CD4-positive, alpha-beta memory T cell (primary cell): ENCODE measurements at regions not wholly inside any gene's neighbourhood (a gene's known extent, or its start where the extent isn't known, plus 50 kb on each side); places are given as distances from the start of the nearest gene placed in this dataset.
"Not testable (repeated sequence)": the region's sequence is repeated elsewhere in the genome, so short reads cannot be mapped to it uniquely, and the experiment has no call there.

ENCODE experiments used
- CTCF ChIA-PET: fragments of 350-600 bp; sonication (Branson Sonifier 250); formaldehyde crosslinking; loops from one replicate; lab custom pipeline; 2021; ENCODE audit warnings: inconsistent platforms; ENCODE audit not compliant: partially characterized antibody; lab: Charles Lee
- POLR2A ChIA-PET: fragments of 350-600 bp; sonication (Branson Sonifier 250); formaldehyde crosslinking; loops from one replicate; lab custom pipeline; 2021; ENCODE audit not compliant: partially characterized antibody; lab: Charles Lee
- DNase-seq, 5 donors: peaks; one replicate each; pipeline versions ENCODE4 v3.0.0 to v3.0.0-alpha.2; 2020 to 2022; ENCODE audit warnings: mixed read lengths in 1 of 5
- H3K27ac ChIP-seq: one replicate; pipeline ENCODE4 v1.7.0; 2013; ENCODE audit warnings: low read depth, low read length
- H3K27me3 ChIP-seq: 2 replicates; pipeline ENCODE4 v1.7.0; 2013; ENCODE audit warnings: mild to moderate bottlenecking, low read length, moderate library complexity; ENCODE audit not compliant: insufficient read depth
- H3K36me3 ChIP-seq: 2 replicates; pipeline ENCODE4 v1.7.0; 2013; ENCODE audit warnings: mild to moderate bottlenecking, low read length, moderate library complexity; ENCODE audit not compliant: insufficient read depth
- H3K4me1 ChIP-seq: 2 replicates; pipeline ENCODE4 v1.7.0; 2013; ENCODE audit warnings: mild to moderate bottlenecking, low read length, moderate library complexity; ENCODE audit not compliant: insufficient read depth
- H3K4me3 ChIP-seq, 2 donors: one replicate each; pipeline ENCODE4 v1.7.0; 2013; ENCODE audit warnings: low read length in 2 of 2, mild to moderate bottlenecking in 1 of 2
- H3K9me3 ChIP-seq, 2 donors: one replicate each; pipeline ENCODE4 v1.7.0; 2013; ENCODE audit warnings: low read length in 2 of 2, control low read depth in 1 of 2; ENCODE audit not compliant: control insufficient read depth in 1 of 2
- H3K27ac Mint-ChIP-seq, 7 donors: one replicate each; pipeline ENCODE4 v1.8.0; 2020 to 2021; ENCODE audit warnings: mixed read lengths in 7 of 7, mild to moderate bottlenecking in 6 of 7, inconsistent platforms in 3 of 7, moderate library complexity in 3 of 7
- H3K27me3 Mint-ChIP-seq, 2 donors: one replicate each; pipeline ENCODE4 v1.8.0; 2020 to 2021; ENCODE audit warnings: mixed read lengths in 2 of 2
- H3K36me3 Mint-ChIP-seq, 2 donors: one replicate each; pipeline ENCODE4 v1.8.0; 2020 to 2021; ENCODE audit warnings: mixed read lengths in 2 of 2, inconsistent platforms in 1 of 2, mild to moderate bottlenecking in 1 of 2
- H3K4me1 Mint-ChIP-seq, 4 donors: one replicate each; pipeline ENCODE4 v1.8.0; 2020 to 2021; ENCODE audit warnings: mixed read lengths in 4 of 4, mild to moderate bottlenecking in 1 of 4
- H3K4me3 Mint-ChIP-seq, 8 donors: one replicate each; pipeline ENCODE4 v1.8.0; 2020 to 2021; ENCODE audit warnings: mixed read lengths in 8 of 8, mild to moderate bottlenecking in 7 of 8, moderate library complexity in 6 of 8, inconsistent platforms in 3 of 8
- H3K9me3 Mint-ChIP-seq, 8 donors: one replicate each; pipeline ENCODE4 v1.8.0; 2020 to 2021; ENCODE audit warnings: mixed read lengths in 8 of 8, mild to moderate bottlenecking in 5 of 8, inconsistent platforms in 3 of 8, moderate library complexity in 1 of 8
- intact Hi-C: fragments of 100-400 bp; cut with micrococcal nuclease; formaldehyde crosslinking; loops from one replicate; pipeline ENCODE4 v1.15.1; 2023

- no peaks in the 10 kb centered on the region for H3K36me3 ChIP-seq
- H3K9me3 ChIP-seq: no peaks in the 10 kb centered on the region
- CTCF ChIA-PET: no interaction called here
- no peak overlapping the region for H3K4me3 ChIP-seq
- no peak overlapping the region for H3K27ac ChIP-seq
- H3K27me3 ChIP-seq: no peaks in the 10 kb centered on the region
- no peak for DNase-seq
- POLR2A ChIA-PET: no interaction called here
- Mint-ChIP-seq H3K36me3 (no peaks in the 10 kb centered on the region), H3K4me1 (no peaks in the 10 kb centered on the region), H3K9me3 (peaks cover 0 to 4% (median 0%) of the 10 kb centered on the region in 8 donors), H3K4me3 (no peak overlapping the region), H3K27me3 (no peaks in the 10 kb centered on the region), H3K27ac (no peak overlapping the region)
- H3K4me1 ChIP-seq: no peaks in the 10 kb centered on the region
- intact Hi-C loops: no loop called here
Observed at GRCh38 chr12:59067083-59067482, 146.8 kb upstream of the LRIG3 start.

GRCh38 chr12:59066445-59066844 lies 146.1 kb upstream of the LRIG3 start:
- no peaks in the 10 kb centered on the region for H3K4me1 Mint-ChIP-seq
- H3K27ac Mint-ChIP-seq: no peak overlapping the region
- Histone ChIP-seq H3K4me1 (no peaks in the 10 kb centered on the region), H3K36me3 (no peaks in the 10 kb centered on the region), H3K4me3 (no peak overlapping the region), H3K9me3 (no peaks in the 10 kb centered on the region), H3K27me3 (no peaks in the 10 kb centered on the region), H3K27ac (no peak overlapping the region)
- peaks cover 0 to 4% (median 0%) of the 10 kb centered on the region in 8 donors for H3K9me3 Mint-ChIP-seq
- DNase-seq: no peak
- no peak overlapping the region for H3K4me3 Mint-ChIP-seq
- no peaks in the 10 kb centered on the region for H3K36me3 Mint-ChIP-seq
- POLR2A ChIA-PET: no interaction called here
- intact Hi-C loops: no loop called here
- CTCF ChIA-PET: no interaction called here
- H3K27me3 Mint-ChIP-seq: no peaks in the 10 kb centered on the region

- no peaks in the 10 kb centered on the region for H3K36me3 ChIP-seq
- Mint-ChIP-seq H3K4me1 (no peaks in the 10 kb centered on the region), H3K9me3 (peaks cover 0 to 2% (median 0%) of the 10 kb centered on the region in 8 donors), H3K36me3 (no peaks in the 10 kb centered on the region), H3K27ac (no peak overlapping the region), H3K27me3 (no peaks in the 10 kb centered on the region), H3K4me3 (no peak overlapping the region)
- no peaks in the 10 kb centered on the region for H3K4me1 ChIP-seq
- intact Hi-C loops: no loop called here
- H3K27me3 ChIP-seq: no peaks in the 10 kb centered on the region
- no peak overlapping the region for H3K4me3 ChIP-seq
- no peak overlapping the region for H3K27ac ChIP-seq
- ChIA-PET POLR2A (no interaction called here), CTCF (no interaction called here)
- DNase-seq: no peak
- no peaks in the 10 kb centered on the region for H3K9me3 ChIP-seq
Observed at GRCh38 chr12:59059088-59059935, 139.0 kb upstream of the LRIG3 start.

- intact Hi-C loops: no loop called here
- no peaks in the 10 kb centered on the region for H3K9me3 ChIP-seq
- H3K4me3 ChIP-seq: no peak overlapping the region
- H3K27me3 Mint-ChIP-seq: no peaks in the 10 kb centered on the region
- no peak overlapping the region for H3K4me3 Mint-ChIP-seq
- H3K27ac Mint-ChIP-seq: no peak overlapping the region
- no peaks in the 10 kb centered on the region for H3K4me1 ChIP-seq
- CTCF ChIA-PET: no interaction called here
- H3K9me3 Mint-ChIP-seq: peaks cover 0 to 3% (median 0%) of the 10 kb centered on the region in 8 donors
- no peaks in the 10 kb centered on the region for H3K27me3 ChIP-seq
- POLR2A ChIA-PET: no interaction called here
- no peaks in the 10 kb centered on the region for H3K36me3 Mint-ChIP-seq
- H3K4me1 Mint-ChIP-seq: no peaks in the 10 kb centered on the region
- no peaks in the 10 kb centered on the region for H3K36me3 ChIP-seq
- no peak overlapping the region for H3K27ac ChIP-seq
- no peak for DNase-seq
Observed at GRCh38 chr12:59056966-59057365, 136.7 kb upstream of the LRIG3 start.

GRCh38 chr12:59055204-59055860 lies 135.0 kb upstream of the LRIG3 start:
- no peaks in the 10 kb centered on the region for H3K27me3 Mint-ChIP-seq
- H3K9me3 ChIP-seq: no peaks in the 10 kb centered on the region
- no peak for DNase-seq
- CTCF ChIA-PET: no interaction called here
- POLR2A ChIA-PET: no interaction called here
- no peak overlapping the region for H3K4me3 Mint-ChIP-seq
- no peak overlapping the region for H3K27ac ChIP-seq
- no peaks in the 10 kb centered on the region for H3K27me3 ChIP-seq
- intact Hi-C loops: no loop called here
- H3K9me3 Mint-ChIP-seq: peaks cover 0 to 3% (median 0%) of the 10 kb centered on the region in 8 donors
- no peak overlapping the region for H3K27ac Mint-ChIP-seq
- H3K36me3 ChIP-seq: no peaks in the 10 kb centered on the region
- H3K36me3 Mint-ChIP-seq: no peaks in the 10 kb centered on the region
- H3K4me3 ChIP-seq: no peak overlapping the region
- no peaks in the 10 kb centered on the region for H3K4me1 ChIP-seq
- H3K4me1 Mint-ChIP-seq: no peaks in the 10 kb centered on the region

- H3K36me3 Mint-ChIP-seq, H3K27ac ChIP-seq, CTCF ChIA-PET, H3K9me3 ChIP-seq, H3K4me1 Mint-ChIP-seq, H3K27ac Mint-ChIP-seq, H3K27me3 Mint-ChIP-seq, H3K4me3 Mint-ChIP-seq, H3K4me1 ChIP-seq, intact Hi-C loops, H3K4me3 ChIP-seq, H3K36me3 ChIP-seq, H3K9me3 Mint-ChIP-seq, POLR2A ChIA-PET, H3K27me3 ChIP-seq, DNase-seq: not testable (repeated sequence)
Observed at GRCh38 chr12:59053266-59053899, 133.1 kb upstream of the LRIG3 start.

- DNase-seq: no peak
- no peak overlapping the region for H3K27ac ChIP-seq
- Mint-ChIP-seq H3K4me3 (no peak overlapping the region), H3K36me3 (no peaks in the 10 kb centered on the region), H3K27ac (no peak overlapping the region), H3K4me1 (no peaks in the 10 kb centered on the region), H3K9me3 (peaks cover 0 to 2% (median 0%) of the 10 kb centered on the region in 8 donors), H3K27me3 (no peaks in the 10 kb centered on the region)
- ChIA-PET POLR2A (no interaction called here), CTCF (no interaction called here)
- no peaks in the 10 kb centered on the region for H3K36me3 ChIP-seq
- no peaks in the 10 kb centered on the region for H3K4me1 ChIP-seq
- H3K4me3 ChIP-seq: no peak overlapping the region
- no peaks in the 10 kb centered on the region for H3K9me3 ChIP-seq
- intact Hi-C loops: no loop called here
- no peaks in the 10 kb centered on the region for H3K27me3 ChIP-seq
Observed at GRCh38 chr12:59046763-59047534, 126.6 kb upstream of the LRIG3 start.
